Endodermal cell (in vitro differentiated cells): ENCODE measurements at regions not wholly inside any gene's neighbourhood (a gene's known extent, or its start where the extent isn't known, plus 50 kb on each side); places are given as distances from the start of the nearest gene placed in this dataset.

Experiments used
- DNase-seq: peaks from one replicate; pipeline ENCODE4 v3.0.0-alpha.2; 2017
- H3K27ac ChIP-seq: 2 replicates; pipeline ENCODE4 v1.5.1; 2013; ENCODE audit warnings: mild to moderate bottlenecking, low read depth, low read length, moderate library complexity
- H3K27me3 ChIP-seq: 2 replicates; pipeline ENCODE4 v1.6.1; 2013; ENCODE audit warnings: mild to moderate bottlenecking, low read length, moderate library complexity; ENCODE audit not compliant: insufficient read depth, control insufficient read depth, poor library complexity, severe bottlenecking
- H3K36me3 ChIP-seq: 2 replicates; pipeline ENCODE4 v1.7.0; 2013; ENCODE audit warnings: mild to moderate bottlenecking, low read length, moderate library complexity; ENCODE audit not compliant: control insufficient read depth, insufficient read depth
- H3K4me1 ChIP-seq: one replicate; pipeline ENCODE4 v1.7.0; 2013; ENCODE audit warnings: low read length; ENCODE audit not compliant: control insufficient read depth, insufficient read depth
- H3K4me3 ChIP-seq: 2 replicates; pipeline ENCODE4 v1.5.1; 2013; ENCODE audit warnings: mild to moderate bottlenecking, low read length, moderate library complexity
- H3K9ac ChIP-seq: 2 replicates; pipeline ENCODE4 v1.6.1; 2013; ENCODE audit warnings: mild to moderate bottlenecking, low read length, moderate library complexity; ENCODE audit not compliant: poor library complexity, severe bottlenecking; ENCODE audit errors: extremely low read depth
- H3K9me3 ChIP-seq: 2 replicates; pipeline ENCODE4 v1.6.1; 2013; ENCODE audit warnings: mild to moderate bottlenecking, low read length, moderate library complexity; ENCODE audit not compliant: control insufficient read depth
- H3K27ac Mint-ChIP-seq: 2 replicates; pipeline ENCODE4 v1.8.0; 2020; ENCODE audit warnings: mixed read lengths
- H3K27me3 Mint-ChIP-seq: 2 replicates; pipeline ENCODE4 v1.8.0; 2021; ENCODE audit warnings: mild to moderate bottlenecking, mixed read lengths; ENCODE audit not compliant: insufficient read depth
- H3K36me3 Mint-ChIP-seq: 2 replicates; pipeline ENCODE4 v1.8.0; 2020; ENCODE audit warnings: low read depth, mixed read lengths
- H3K4me1 Mint-ChIP-seq: 2 replicates; pipeline ENCODE4 v1.8.0; 2020; ENCODE audit warnings: mixed read lengths
- H3K4me3 Mint-ChIP-seq: 2 replicates; pipeline ENCODE4 v1.8.0; 2020; ENCODE audit warnings: mild to moderate bottlenecking, moderate library complexity, mixed read lengths
- H3K9me3 Mint-ChIP-seq: 2 replicates; pipeline ENCODE4 v1.8.0; 2020; ENCODE audit warnings: mild to moderate bottlenecking, mixed read lengths
- WGBS, 2 experiments: methylation state at CpG; one replicate each; pipeline versions ENCODE4 v1.1.5 to v1.1.7; 2013; ENCODE audit warnings: missing lambda C conversion rate in 2 of 2, mixed read lengths in 1 of 2; ENCODE audit not compliant: insufficient coverage in 1 of 2, insufficient read length in 1 of 2; 5-methylcytosine and 5-hydroxymethylcytosine counted together
- TF ChIP-seq, protein P1 (sequence below): fragments of 200-600 bp; sonication (generic); conservative IDR thresholded peaks from 2 replicates; pipeline ENCODE4 v1.5.0; 2021; ENCODE audit warnings: antibody characterized with exemption, mild to moderate bottlenecking

GRCh38 chr2:151038516-151038915 is 223.1 kb downstream of the RBM43 start:
- H3K4me1 Mint-ChIP-seq, result no peaks in the 10 kb centered on the region
- H3K4me3 ChIP-seq, result no peak overlapping the region
- H3K27ac Mint-ChIP-seq, result no peak overlapping the region
- H3K36me3 ChIP-seq, result no peaks in the 10 kb centered on the region
- no peaks in the 10 kb centered on the region for H3K9me3 Mint-ChIP-seq
- H3K9me3 ChIP-seq, result no peaks in the 10 kb centered on the region
- no peak for DNase-seq
- H3K27me3 ChIP-seq, result no peaks in the 10 kb centered on the region
- H3K36me3 Mint-ChIP-seq, result no peaks in the 10 kb centered on the region
- no peaks in the 10 kb centered on the region for H3K27me3 Mint-ChIP-seq
- no peak overlapping the region for H3K9ac ChIP-seq
- no peak overlapping the region for H3K4me3 Mint-ChIP-seq
- TF ChIP-seq, protein P1, sequence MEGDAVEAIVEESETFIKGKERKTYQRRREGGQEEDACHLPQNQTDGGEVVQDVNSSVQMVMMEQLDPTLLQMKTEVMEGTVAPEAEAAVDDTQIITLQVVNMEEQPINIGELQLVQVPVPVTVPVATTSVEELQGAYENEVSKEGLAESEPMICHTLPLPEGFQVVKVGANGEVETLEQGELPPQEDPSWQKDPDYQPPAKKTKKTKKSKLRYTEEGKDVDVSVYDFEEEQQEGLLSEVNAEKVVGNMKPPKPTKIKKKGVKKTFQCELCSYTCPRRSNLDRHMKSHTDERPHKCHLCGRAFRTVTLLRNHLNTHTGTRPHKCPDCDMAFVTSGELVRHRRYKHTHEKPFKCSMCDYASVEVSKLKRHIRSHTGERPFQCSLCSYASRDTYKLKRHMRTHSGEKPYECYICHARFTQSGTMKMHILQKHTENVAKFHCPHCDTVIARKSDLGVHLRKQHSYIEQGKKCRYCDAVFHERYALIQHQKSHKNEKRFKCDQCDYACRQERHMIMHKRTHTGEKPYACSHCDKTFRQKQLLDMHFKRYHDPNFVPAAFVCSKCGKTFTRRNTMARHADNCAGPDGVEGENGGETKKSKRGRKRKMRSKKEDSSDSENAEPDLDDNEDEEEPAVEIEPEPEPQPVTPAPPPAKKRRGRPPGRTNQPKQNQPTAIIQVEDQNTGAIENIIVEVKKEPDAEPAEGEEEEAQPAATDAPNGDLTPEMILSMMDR, result no peak
- 80 to 89% methylated on average over 5 to 6 of the region's 6 CpGs for WGBS, 2 experiments
- H3K27ac ChIP-seq, result peak overlapping the region; percentile 64
- no peaks in the 10 kb centered on the region for H3K4me1 ChIP-seq

GRCh38 chr2:151037434-151037833 is 224.2 kb downstream of the RBM43 start:
- WGBS, 2 experiments, result 82% methylated on average over 2 to 4 of the region's 4 CpGs
- Mint-ChIP-seq H3K4me1 (no peaks in the 10 kb centered on the region), H3K36me3 (no peaks in the 10 kb centered on the region), H3K9me3 (no peaks in the 10 kb centered on the region), H3K4me3 (no peak overlapping the region), H3K27ac (no peak overlapping the region), H3K27me3 (no peaks in the 10 kb centered on the region)
- TF ChIP-seq, protein P1, result no peak
- Histone ChIP-seq H3K9me3 (no peaks in the 10 kb centered on the region), H3K9ac (no peak overlapping the region), H3K27me3 (no peaks in the 10 kb centered on the region), H3K4me1 (no peaks in the 10 kb centered on the region), H3K27ac (peak overlapping the region; percentile 36), H3K4me3 (no peak overlapping the region), H3K36me3 (no peaks in the 10 kb centered on the region)
- no peak for DNase-seq

- H3K36me3 Mint-ChIP-seq, result no peaks in the 10 kb centered on the region
- H3K27ac Mint-ChIP-seq, result no peak overlapping the region
- Histone ChIP-seq H3K9me3 (no peaks in the 10 kb centered on the region), H3K27ac (no peak overlapping the region), H3K9ac (no peak overlapping the region), H3K36me3 (no peaks in the 10 kb centered on the region), H3K4me3 (no peak overlapping the region), H3K4me1 (no peaks in the 10 kb centered on the region), H3K27me3 (no peaks in the 10 kb centered on the region)
- H3K4me1 Mint-ChIP-seq, result no peaks in the 10 kb centered on the region
- no peaks in the 10 kb centered on the region for H3K27me3 Mint-ChIP-seq
- no peaks in the 10 kb centered on the region for H3K9me3 Mint-ChIP-seq
- 86% methylated on average over 4 of the region's 4 CpGs; no CpG with 5 or more reads in 1 of the 2 experiments for WGBS, 2 experiments
- H3K4me3 Mint-ChIP-seq, result no peak overlapping the region
- DNase-seq, result no peak
- TF ChIP-seq, protein P1, result no peak
Measured at GRCh38 chr2:151033271-151034248, 228.1 kb downstream of the RBM43 start.
